Suppressor macrophage (primary cell): ENCODE measurements at regions not wholly inside any gene's neighbourhood (a gene's known extent, or its start where the extent isn't known, plus 50 kb on each side); places are given as distances from the start of the nearest gene placed in this dataset.
A peak's percentile ranks its signal among the peaks of the same experiment; 100 is the strongest.

ENCODE experiments used
- DNase-seq, 4 experiments: peaks; one replicate each; pipeline ENCODE4 v3.0.0-alpha.2; 2020 to 2022

DNA sequence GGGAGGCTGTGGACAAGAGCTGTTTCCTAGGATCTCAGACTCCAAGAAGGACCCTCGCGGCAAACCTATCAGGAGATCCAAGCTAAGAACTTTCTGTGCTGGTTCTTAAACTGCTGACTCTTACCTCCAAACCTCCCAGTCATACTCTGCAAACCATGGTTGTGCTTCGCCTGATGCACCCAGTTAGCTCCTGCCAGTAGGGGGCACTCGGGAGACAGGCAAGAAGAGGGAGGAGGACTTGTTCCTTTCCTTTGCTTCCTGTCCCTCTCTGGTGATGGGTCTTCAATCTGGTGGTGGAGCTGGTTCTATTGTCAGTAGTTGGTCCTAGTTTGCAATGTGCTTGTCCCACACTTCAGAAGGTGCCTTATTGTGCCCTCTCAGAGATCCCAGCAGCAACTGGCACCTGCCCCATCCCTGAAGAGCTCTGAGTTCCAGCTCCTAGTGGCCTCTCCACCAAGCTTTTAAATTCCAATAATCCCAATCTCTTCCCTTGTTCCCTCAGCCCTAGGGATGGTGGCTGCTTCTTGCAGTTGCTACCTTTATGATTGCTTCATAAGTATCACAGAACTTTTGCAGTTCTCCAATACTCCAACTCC lies 113.5 kb upstream of the RPL38 start:
- peak; percentile 78 to 91 (median 85) for DNase-seq

DNA sequence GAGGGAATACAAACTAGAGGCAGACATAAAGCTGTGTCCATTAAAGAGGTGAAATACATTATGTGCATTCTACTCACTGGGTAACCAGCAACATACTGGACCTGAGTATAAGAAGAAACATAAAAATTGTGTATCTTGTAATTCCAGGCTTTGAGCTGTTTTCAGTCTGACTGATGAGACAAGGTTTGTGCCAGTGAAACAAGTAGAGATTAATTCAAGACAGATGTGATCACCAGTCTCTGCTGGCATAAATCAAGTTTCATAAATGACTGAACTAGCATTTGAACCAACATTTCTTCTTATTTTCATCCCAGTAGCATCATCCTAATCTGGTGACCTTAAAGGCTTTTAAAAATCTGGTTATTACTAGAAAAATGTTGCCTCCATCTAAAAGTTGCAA lies 108.8 kb upstream of the RPL38 start:
- DNase-seq = no peak

DNA sequence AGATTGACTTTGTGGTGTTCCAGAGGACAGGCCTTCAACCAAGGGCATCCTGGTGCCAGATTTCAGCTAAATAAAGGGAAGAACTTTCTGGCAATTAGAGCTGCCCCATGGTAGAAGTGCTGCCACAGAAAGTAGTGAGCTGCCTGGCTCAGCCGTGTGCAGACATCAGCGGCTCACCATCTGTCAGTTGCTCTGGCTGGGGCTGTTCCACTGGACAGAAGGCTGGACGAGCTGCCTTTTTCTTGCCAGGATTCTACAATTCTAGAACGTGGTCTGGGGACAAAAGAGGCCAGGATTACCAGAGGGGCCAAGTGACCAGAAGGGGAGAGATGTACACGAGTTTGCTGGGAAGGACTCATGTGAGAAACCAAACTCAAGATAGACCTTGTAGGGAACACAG lies 107.0 kb upstream of the RPL38 start:
- no peak for DNase-seq

DNA sequence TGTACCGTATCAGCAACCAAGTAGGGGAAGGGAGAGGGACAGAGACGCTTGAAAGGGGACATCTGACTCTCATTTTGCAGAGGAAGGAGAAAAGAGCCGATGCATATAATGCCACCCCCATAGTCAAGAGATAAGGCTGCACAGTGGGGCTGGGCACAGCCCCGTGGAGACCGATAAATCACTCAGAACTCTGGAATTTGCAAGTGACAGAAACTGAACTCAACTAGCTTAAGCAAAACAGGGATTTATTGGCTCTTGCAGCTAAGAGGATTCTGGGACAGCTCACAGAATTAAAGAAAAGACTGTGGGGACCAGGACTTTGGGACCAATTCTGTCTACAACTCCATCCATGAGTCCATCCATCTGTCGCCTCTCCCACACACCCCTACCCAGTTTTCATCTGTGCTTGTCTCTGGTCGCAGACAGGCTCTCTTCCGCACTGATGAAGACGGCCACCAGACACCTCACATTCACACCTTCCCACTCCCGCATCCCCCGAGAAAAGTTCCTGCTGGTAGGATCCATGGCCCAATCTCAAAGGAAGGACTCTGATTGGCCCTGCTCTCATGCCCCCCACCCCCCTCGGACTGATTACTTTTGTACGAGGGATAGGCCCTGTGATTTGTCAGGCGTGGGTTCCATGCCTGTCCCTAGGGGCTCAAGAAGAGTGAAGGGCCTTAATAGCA lies 105.9 kb upstream of the RPL38 start:
- DNase-seq = no peak

DNA sequence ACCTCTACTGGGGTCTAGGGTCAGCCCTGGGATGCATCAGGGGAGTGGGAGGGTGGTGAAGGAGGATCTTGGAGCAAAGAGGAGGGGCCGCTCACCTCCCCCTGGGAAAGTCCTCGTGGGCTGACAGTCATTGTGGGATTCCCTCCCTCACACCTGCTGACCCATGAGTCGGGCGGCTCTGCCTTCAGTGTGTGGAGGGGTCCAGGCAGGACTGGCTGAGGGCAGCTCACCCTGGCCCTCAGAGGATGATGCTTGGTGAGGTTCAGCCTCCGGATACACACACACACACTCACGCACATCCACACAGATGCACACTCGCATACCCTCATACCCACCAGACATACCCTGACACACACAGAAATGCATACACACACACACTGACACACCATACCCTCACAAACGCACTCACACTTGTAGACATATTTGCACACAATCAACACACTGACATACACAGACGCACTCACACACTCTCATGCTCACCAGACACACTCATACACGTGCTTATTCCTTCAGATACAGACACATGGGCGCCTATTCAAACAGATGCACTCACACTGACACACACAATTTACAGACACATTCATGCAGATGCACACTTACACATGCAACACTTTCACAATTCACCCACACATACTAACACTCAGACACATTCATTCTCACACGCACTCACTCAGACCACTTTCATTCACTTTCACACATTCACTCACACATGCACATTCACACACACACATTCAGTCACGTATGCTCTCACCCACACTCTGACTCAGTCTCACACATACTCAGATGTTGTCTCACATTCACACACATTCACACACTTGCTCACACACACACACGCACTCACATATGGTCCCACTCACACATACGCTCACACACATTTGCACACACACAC lies 105.1 kb upstream of the RPL38 start:
- DNase-seq = no peak

DNA sequence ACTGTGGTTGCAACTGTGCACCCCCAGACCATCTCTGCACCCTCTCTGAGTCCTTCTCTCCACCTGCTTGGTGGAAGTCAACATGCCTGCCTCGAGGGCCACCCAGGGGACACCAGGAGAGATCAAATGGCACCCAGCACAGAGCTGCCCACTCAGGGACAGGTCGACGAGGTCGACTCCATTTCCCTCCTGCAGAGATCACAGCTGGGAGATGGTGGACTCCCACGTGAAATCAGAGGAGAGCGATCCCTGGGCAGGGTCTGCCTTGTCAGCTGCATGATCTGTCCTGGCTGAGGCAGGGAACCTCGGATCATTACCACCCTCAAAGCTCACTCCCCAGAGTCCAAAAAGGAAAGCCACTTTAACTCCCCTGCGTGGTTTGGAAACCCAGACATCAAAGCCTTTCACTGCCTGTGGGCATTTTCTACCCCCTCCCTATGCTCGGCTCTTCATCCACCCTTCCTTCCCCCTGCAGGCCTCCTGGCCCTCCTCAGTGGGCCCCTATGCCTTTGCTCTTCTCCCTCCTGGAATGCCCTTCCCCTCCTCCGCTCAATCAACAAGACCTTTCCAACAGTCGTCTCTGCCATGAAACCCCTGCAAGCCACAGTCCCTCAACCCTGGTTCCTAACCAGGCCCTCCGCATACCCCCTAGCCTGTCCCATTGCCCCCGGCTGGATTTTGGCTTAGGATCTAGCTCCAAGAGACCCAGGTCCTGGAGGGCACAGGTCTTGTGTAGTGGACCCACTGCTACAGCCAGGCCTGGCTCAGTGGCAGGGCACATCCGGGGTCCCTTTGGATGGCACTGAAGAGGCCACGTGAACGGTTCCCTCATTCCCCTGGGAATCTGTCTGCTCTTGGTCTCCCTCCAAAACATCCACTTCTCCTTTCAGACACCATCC lies 103.8 kb upstream of the RPL38 start:
- no peak for DNase-seq

DNA sequence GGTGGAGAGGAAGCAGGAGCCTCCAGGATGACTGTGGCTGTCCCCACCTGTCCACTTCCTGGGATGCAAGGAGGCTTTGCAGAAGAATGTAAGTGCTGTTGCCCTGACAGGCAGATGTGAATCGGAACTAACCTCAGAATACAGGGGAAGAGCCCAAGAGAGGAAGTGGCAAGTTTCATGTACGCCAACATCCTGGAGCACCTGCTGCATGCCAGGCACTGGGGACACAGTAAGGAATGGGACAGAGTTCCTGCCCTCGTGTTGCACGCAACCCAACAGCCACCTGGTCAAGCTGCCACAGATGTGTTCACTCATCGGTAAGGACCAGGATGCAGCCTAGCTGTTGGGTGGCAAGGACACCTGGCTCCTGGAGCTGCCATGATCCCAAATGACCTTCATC lies 98.6 kb upstream of the RPL38 start:
- no peak for DNase-seq

DNA sequence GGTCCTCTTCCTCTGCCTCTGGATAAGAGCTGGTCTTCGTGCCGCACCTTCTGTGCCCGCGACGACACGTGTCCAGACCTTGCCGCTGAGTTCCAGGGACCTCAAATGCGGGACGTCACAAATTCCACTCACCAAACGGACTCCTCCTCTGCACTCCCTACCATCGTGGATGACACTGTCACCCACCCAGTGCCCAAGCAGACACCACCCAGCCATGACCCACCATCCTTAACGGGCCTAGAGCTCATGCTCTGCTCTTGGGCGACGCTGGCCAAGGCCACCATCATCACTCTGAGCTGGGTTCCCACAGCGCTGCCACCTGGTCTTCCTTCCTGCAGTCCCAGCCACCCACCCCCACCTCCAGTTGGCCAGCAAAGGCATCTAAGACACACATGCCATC lies 96.4 kb upstream of the RPL38 start:
- DNase-seq = no peak

DNA sequence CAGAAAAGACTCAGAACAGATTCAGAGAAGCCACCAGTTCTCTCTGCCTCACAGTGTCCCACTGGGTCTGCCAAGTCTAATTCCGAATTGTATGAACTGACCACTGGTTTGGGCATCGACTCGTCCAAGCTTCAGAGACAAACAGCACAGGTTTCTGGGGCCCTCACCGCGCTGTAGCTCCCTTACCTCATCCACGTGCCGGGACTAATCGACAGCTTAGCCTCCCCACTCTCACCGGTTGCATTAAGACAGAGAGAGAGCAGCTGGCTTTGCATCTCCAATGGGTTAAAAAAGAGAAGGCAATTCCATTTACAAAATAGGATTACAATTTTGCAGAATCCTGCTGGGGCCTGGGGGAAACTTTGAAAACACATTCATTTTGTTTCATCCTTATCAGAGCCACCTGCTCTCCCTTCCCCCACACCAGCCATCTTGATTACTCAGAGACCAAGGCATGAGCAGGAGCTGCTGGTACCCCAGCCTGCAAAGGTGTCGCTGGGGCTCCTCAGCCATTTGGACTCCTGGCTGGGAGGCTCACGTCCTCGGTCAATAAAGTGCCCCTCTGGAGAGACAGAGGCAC lies 95.3 kb upstream of the RPL38 start:
- DNase-seq = no peak

DNA sequence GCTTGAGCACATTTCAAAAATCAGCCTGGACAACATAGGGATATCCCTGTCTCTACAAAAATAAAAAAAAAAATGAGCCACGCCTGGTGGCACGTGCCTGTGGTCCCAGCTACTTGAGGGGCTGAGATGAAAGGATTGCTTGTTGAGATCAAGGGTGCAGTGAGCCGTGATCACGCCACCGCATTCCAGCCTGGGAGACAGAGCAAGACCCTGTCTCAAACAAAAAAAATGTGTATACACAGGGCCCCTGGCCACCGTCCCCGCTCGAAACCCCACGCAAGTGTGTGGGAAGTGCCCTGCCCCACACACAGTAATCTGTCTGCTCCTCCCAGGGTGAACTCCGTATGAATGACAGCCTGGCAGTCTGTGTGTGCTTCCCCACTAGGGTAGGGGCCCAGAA lies 93.0 kb upstream of the RPL38 start:
- no peak for DNase-seq

DNA sequence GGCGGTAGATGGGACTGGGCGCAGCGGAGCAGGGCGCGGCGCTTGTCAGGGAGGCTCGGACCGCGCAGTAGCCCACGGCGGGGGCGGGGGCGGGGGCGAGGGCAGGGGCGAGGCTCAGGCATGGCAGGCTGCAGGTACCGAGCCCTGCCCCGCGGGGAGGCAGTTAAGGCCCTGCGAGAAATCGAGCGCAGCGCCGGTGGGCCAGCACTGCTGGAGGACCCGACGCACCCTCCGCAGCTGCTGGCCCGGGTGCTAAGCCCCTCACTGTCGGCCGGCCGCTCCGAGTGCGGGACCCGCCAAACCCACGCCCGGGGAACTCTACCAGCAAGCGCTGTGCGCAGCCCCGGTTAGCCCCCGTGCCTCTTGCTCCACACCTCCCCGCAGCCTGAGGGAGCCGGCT lies 90.2 kb upstream of the RPL38 start:
- DNase-seq = no peak

DNA sequence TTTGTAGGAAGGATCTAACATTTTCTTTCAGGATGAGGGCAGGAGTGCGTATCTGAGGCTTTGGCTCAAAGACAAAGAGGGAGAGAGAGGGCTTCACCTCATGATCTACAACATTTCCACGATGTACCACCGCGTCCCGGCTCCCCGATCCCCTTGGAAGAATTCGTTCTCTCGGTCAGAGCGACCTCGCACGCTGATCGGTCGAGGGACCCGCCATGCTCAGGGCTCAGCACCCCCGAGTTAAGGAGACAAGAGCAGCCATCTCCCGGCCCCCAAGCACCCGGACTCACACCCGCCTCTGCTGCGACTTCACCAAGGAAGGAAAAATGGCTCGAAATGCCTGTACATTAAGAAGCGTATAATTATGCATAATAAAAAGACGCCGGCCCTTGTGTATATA lies 89.5 kb upstream of the RPL38 start:
- no peak for DNase-seq

DNA sequence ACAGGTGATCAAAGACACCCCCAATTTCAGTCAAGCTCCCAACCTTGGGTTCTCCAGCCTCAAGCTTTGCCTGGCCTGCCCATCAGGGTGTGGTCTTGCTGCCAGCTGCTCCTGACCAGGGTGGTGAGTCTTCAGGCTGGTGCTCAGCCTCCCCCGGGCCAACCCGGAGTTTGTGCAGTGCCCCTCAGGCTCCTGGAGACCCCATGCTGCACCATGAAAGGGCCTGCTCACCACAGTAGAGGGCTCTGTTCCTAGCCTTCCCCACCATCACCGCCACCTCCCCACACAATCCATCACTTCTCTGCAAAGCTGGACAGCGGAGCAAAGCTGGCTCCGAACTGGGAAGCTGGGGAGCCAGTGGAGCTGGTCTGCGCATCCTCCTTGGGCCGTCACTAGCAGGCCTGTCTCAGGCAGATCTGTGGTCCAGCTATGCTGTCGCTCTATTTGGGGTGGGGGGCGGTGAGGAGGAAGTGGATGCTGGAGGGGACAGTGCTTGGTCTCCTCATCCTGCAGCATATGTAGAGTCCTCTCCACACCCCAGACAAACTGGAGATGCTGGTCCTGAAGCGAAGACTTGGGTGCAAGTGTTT lies 88.5 kb upstream of the RPL38 start:
- no peak for DNase-seq

DNA sequence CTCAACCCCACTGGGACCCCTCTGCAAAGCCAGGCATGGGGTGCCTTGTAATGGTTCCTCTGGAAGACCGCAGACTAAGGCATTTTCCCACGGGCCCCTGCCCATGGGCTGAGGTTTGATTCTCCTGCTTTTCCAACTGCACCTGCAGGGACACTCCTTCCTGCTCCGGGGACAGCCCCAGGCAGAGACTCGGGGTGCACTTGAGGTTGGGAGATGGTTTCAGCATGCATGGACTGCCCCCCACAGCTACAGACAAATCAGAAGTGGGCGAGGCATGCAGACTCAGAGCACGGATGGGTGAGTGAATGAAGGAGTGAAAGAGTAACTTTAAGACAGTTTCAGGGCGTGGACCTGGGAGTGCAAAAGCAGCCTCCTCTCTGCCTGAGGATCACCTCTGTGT lies 87.9 kb upstream of the RPL38 start:
- DNase-seq = no peak

DNA sequence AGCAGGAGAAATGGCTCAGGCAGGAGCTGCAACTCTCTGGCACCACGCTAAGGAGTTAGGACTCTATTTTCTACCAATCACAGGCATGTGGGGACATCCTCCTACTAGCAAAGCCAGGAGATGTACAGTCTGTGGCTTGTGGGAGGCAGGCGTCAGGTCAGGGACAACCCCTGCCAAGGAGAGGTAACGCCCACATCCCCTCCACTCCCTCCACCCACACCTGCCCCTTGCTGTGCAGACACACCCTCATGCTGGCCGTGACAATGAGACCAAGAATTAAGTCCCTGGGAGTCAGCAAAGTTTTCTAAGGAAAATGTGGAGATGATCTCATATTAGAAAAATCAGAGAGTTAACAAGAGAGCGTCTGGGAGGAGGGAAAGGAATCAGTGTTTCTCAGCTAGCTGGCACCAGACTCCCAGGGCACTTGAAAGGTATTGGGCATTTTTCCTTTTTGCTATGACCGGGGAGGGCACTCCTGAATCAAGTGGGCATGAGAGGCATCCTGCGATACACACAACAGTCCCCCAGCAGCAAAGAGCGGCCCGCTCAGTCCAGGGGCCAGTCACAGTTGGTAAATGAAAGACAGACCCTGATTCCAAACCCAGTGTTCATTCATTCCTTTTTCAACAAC lies 87.3 kb upstream of the RPL38 start:
- no peak for DNase-seq

DNA sequence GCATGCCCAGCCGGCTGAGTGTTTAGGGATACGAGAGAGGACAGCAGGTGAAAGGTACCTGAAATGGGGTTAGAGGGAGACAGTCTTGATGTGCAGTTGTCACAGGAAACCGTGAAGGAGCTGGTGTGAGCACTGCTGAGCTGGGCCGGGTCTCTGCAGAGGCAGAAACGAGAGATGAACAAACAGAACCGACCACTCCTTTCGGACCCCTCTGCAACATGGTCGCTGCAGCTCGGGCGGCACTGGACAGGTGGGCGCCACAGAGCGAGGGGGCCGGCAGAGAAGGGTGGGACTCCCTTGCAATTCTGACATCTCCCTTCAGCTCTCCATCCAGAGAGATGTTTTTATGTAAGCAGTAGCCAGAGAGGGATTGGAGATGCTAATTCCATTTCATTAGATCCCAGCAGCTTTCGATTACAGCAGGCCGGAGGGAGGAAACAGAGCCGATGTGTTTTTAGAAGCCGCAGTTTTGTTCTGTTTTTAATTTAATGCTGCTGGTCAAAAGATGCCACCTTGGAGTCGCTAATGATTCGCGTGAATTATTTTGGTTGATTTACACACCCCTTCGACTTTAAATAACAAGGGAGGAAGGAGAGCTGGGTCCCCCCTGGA lies 86.3 kb upstream of the RPL38 start:
- no peak for DNase-seq

DNA sequence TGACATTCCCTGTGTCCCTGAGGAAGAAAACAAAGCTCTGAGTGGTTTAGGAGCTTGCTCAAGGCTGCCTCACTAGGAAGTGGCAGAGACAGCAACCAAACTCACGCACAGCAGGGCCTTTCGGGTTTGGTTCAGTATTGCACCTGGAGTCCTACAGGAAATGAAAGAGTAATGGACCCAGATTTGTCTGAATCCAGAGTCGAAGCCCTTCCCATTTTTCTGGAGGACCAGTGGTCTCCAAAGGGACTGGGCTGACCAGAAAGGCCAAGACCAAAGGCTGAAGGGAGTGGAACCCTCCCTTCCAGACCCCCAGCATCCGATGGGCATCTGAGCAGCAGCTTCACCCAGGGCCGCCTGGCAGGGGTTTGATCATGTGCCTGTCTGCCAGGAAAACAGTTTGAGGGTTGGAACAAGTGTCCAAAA lies 85.5 kb upstream of the RPL38 start:
- no peak for DNase-seq

DNA sequence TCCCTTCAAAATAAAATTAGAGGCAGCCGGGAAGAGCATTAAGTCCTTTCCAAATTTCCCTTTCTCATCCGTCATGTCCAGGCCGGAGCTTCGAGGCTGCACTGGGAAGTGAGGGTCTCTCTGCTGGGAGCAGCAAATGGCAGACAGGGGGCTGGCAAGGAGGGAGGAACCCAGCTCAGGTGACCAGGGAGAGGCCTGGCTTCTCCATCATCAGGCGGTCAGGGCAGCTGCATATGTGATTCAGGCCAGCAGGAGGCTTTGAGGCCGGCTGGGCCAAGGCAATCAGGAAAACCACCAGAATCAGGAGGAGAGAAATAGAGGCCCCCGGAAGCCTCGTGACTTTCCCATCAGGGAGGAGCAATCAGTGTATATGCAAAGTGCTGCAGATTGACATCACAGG lies 85.0 kb upstream of the RPL38 start:
- peak in 2 of 4 experiments; percentile 9 to 16 for DNase-seq

DNA sequence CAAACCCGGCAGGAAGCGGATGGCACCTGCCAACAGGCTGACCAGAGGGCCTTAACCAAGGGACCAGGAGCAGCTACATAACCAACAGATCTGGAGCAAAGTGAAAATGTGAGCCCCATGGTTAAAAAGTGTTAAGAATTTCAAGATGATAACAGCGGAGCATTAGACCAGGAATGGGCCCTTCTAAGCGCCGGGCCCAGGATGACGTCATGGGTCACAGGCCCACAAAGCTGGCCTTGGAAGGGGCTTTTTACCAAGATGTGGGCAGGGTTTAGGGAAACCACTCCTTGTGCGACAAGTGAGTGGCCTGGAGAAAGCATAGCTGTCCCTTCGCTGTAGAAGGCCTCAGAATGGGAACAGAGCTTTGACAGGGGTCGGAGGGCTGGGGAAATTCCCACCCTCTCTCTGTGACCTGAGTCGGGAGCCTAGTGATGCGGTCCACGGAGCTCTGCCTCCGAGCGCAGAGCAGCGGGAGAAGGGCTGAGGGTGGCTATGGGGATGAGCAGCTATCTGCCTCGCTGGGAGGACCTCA lies 84.4 kb upstream of the RPL38 start:
- DNase-seq = no peak

DNA sequence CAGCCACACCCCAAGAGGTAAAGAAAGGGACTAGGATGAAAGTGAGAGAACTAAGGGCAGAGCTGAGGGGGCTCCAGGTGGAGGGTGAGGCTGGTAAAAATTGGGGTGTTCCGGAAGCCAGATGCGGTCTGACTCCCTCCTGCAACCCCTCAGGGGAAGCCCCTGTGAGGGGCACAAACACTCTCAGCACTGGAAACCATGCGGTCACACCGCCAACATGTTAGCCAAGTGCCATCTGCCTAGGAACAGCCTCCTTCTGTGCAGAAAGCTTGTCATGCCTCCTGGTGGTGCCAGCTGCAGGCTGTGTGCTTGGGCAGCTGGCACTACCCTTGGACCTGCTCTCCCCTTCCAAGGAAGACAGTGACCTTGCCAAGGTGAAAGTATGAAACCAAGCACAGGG lies 83.5 kb upstream of the RPL38 start:
- no peak for DNase-seq

DNA sequence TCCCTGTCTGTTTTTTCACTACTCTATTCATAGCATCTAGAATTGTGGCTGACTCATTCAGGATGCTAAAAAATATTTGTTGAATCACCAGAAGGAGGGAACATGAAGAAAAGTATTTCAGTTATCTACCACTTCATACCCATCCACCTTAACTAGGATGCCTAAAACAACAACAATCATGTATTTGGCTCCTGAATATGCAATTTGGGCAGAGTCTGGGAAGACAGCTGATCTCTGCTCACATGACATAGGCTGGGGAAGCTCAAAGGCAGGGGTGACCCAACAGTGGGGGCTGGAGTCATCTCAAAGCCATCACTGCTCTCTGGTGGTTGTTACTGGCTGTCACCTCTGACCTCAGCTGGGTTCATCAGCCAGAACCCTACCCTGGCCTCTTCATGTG lies 80.1 kb upstream of the RPL38 start:
- DNase-seq = peak; percentile 22 to 46 (median 37)
